ENCODE measurements at regions not wholly inside any gene's neighbourhood (a gene's known extent, or its start where the extent isn't known, plus 50 kb on each side); places are given as distances from the start of the nearest gene placed in this dataset.

- no peaks in the 10 kb centered on the region for H3K36me3 ChIP-seq
- no peak overlapping the region for H3K4me3 ChIP-seq
- TF ChIP-seq, protein P1, sequence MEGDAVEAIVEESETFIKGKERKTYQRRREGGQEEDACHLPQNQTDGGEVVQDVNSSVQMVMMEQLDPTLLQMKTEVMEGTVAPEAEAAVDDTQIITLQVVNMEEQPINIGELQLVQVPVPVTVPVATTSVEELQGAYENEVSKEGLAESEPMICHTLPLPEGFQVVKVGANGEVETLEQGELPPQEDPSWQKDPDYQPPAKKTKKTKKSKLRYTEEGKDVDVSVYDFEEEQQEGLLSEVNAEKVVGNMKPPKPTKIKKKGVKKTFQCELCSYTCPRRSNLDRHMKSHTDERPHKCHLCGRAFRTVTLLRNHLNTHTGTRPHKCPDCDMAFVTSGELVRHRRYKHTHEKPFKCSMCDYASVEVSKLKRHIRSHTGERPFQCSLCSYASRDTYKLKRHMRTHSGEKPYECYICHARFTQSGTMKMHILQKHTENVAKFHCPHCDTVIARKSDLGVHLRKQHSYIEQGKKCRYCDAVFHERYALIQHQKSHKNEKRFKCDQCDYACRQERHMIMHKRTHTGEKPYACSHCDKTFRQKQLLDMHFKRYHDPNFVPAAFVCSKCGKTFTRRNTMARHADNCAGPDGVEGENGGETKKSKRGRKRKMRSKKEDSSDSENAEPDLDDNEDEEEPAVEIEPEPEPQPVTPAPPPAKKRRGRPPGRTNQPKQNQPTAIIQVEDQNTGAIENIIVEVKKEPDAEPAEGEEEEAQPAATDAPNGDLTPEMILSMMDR (IDR thresholded peaks at IDR 0.05 in 4 of 5, conservative IDR thresholded peaks at IDR 0.05 in 1 of 5): no peak
- TF ChIP-seq POLR2A (IDR thresholded peaks at IDR 0.05): no peak
- peaks cover 0 to 6% (median 0%) of the 10 kb centered on the region in 3 donors for H3K9me3 ChIP-seq
- ATAC-seq (no peak), DNase-seq (no peak)
- in situ Hi-C loops (cut with MboI; ENCODE audit: low sequenced_read_pairs in 4 of 4) (no loop called here), intact Hi-C loops (cut with DNase I; ENCODE audit: low total_unique reads) (no loop called here)
- H3K27ac ChIP-seq: no peak overlapping the region
- no peaks in the 10 kb centered on the region for H3K27me3 ChIP-seq
- H3K4me1 ChIP-seq: peaks cover 0 to 7% of the 10 kb centered on the region in 2 donors
These were observed 83.3 kb upstream of the PRDM11 start for GRCh38 chr11:45062974-45063635.

- H3K27ac ChIP-seq: no peak overlapping the region
- in situ Hi-C loops (cut with MboI; ENCODE audit: low sequenced_read_pairs in 4 of 4) (no loop called here), intact Hi-C loops (cut with DNase I; ENCODE audit: low total_unique reads) (no loop called here)
- H3K4me1 ChIP-seq: peaks cover 0 to 2% of the 10 kb centered on the region in 2 donors
- ATAC-seq (no peak), DNase-seq (no peak)
- H3K4me3 ChIP-seq: no peak overlapping the region
- H3K9me3 ChIP-seq: peaks cover 0 to 6% (median 0%) of the 10 kb centered on the region in 3 donors
- H3K27me3 ChIP-seq: no peaks in the 10 kb centered on the region
- H3K36me3 ChIP-seq: no peaks in the 10 kb centered on the region
- TF ChIP-seq POLR2A (IDR thresholded peaks at IDR 0.05): no peak
- TF ChIP-seq, protein P1 (IDR thresholded peaks at IDR 0.05 in 4 of 5, conservative IDR thresholded peaks at IDR 0.05 in 1 of 5): no peak
These were observed 82.8 kb upstream of the PRDM11 start for GRCh38 chr11:45063669-45064068.

DNA sequence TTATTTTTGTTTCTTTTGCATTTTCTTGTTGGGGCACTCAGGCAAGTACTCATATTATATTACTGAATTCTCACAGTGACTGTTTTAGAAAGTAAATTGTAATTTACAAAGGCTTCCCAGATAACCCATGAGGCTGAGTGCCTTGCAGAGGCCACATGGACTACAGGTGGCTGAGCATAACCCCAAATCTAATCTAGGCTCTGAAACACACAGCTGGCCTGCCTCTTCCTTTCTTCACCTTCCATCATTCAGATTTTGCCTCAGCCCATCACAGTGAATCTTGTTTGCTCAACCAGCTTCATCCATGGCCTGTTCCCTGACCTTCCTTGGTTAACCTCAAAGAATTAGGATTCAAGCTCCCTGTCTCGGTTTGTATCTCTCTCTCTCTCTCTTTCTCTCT, 78.5 kb upstream of the PRDM11 start:
- TF ChIP-seq, protein P1 (IDR thresholded peaks at IDR 0.05 in 4 of 5, conservative IDR thresholded peaks at IDR 0.05 in 1 of 5): no peak
- no peak for TF ChIP-seq POLR2A (IDR thresholded peaks at IDR 0.05)
- intact Hi-C loops (cut with DNase I; ENCODE audit: low total_unique reads): no loop called here
- Histone ChIP-seq H3K4me3 (no peak overlapping the region), H3K9me3 (peaks cover 0 to 6% (median 0%) of the 10 kb centered on the region in 3 donors), H3K27ac (no peak overlapping the region), H3K36me3 (no peaks in the 10 kb centered on the region), H3K4me1 (peaks cover 4 to 5% of the 10 kb centered on the region in 2 donors), H3K27me3 (no peaks in the 10 kb centered on the region)
- ATAC-seq (no peak), DNase-seq (no peak)
- in situ Hi-C loops (cut with MboI; ENCODE audit: low sequenced_read_pairs in 4 of 4): no loop called here

- H3K4me3 ChIP-seq: no peak overlapping the region
- no peaks in the 10 kb centered on the region for H3K27me3 ChIP-seq
- H3K36me3 ChIP-seq: no peaks in the 10 kb centered on the region
- intact Hi-C loops (cut with DNase I; ENCODE audit: low total_unique reads): no loop called here
- TF ChIP-seq, protein P1 (IDR thresholded peaks at IDR 0.05 in 4 of 5, conservative IDR thresholded peaks at IDR 0.05 in 1 of 5): no peak
- TF ChIP-seq POLR2A (IDR thresholded peaks at IDR 0.05): no peak
- DNase-seq (no peak), ATAC-seq (peak in 1 of 2 donors; percentile 41)
- H3K4me1 ChIP-seq: peaks cover 4 to 5% of the 10 kb centered on the region in 2 donors
- H3K9me3 ChIP-seq: no peaks in the 10 kb centered on the region
- no peak overlapping the region for H3K27ac ChIP-seq
- in situ Hi-C loops (cut with MboI; ENCODE audit: low sequenced_read_pairs in 4 of 4): no loop called here
These were observed 75.2 kb upstream of the PRDM11 start for GRCh38 chr11:45071232-45071631.
